Aorta (tissue), 5 donors: ENCODE measurements at regions not wholly inside any gene's neighbourhood (a gene's known extent, or its start where the extent isn't known, plus 50 kb on each side); places are given as distances from the start of the nearest gene placed in this dataset.
"Not testable (repeated sequence)": the region's sequence is repeated elsewhere in the genome, so short reads cannot be mapped to it uniquely, and the experiment has no call there.

Experiments used
- ATAC-seq: fragments of 200-7000 bp; cut with Tn5 transposase; one replicate; pipeline ENCODE4 v1.9.1; 2022; ENCODE audit warnings: moderate library complexity; ENCODE audit not compliant: low FRiP score
- DNase-seq, 2 donors: peaks; one replicate each; pipeline ENCODE4 v3.0.0-alpha.2; 2020
- H3K27ac ChIP-seq, 2 donors: one replicate each; pipeline ENCODE4 v1.5.1; 2013; ENCODE audit warnings: low read length in 2 of 2, mild to moderate bottlenecking in 2 of 2, moderate library complexity in 2 of 2, control low read depth in 1 of 2, inconsistent platforms in 1 of 2, low read depth in 1 of 2
- H3K27me3 ChIP-seq, 2 donors: one replicate each; pipeline ENCODE4 v1.6.1; 2013; ENCODE audit warnings: control low read depth in 1 of 2, low read length in 1 of 2, mild to moderate bottlenecking in 1 of 2, moderate library complexity in 1 of 2; ENCODE audit not compliant: insufficient read depth in 2 of 2, control insufficient read depth in 1 of 2
- H3K36me3 ChIP-seq, 2 donors: one replicate each; pipeline ENCODE4 v1.6.1; 2013; ENCODE audit warnings: control low read depth in 1 of 2, low read length in 1 of 2, mild to moderate bottlenecking in 1 of 2; ENCODE audit not compliant: insufficient read depth in 2 of 2, control insufficient read depth in 1 of 2
- H3K4me1 ChIP-seq, 2 donors: one replicate each; pipeline ENCODE4 v1.6.1; 2013; ENCODE audit warnings: low read length in 2 of 2, control low read depth in 1 of 2, mild to moderate bottlenecking in 1 of 2, moderate library complexity in 1 of 2; ENCODE audit not compliant: insufficient read depth in 2 of 2, control insufficient read depth in 1 of 2
- H3K4me3 ChIP-seq, 2 donors: one replicate each; pipeline ENCODE4 v1.5.1; 2013; ENCODE audit warnings: low read length in 2 of 2, control low read depth in 1 of 2, mild to moderate bottlenecking in 1 of 2
- H3K9me3 ChIP-seq: one replicate; pipeline ENCODE4 v1.6.1; 2013; ENCODE audit warnings: mild to moderate bottlenecking, low read length; ENCODE audit not compliant: control insufficient read depth
- WGBS, 2 donors: extraction: QIAGEN DNeasy Blood & Tissue Kit; methylation state at CpG; one replicate each; pipeline ENCODE4 v1.1.7; 2013; 5-methylcytosine and 5-hydroxymethylcytosine counted together
- intact Hi-C, 2 donors: fragments of 100-400 bp; cut with DNase I; formaldehyde crosslinking; loops; one replicate each; pipeline versions ENCODE4 v1.14.2 to v1.15.0; 2022
- donor health status: healthy with polysubstance abuse.
- donor health status: Bipolar disorder and iron deficiency.
- donor health status: DM: no; HTN: no; CAD: no.
- donor health status: DM: no; HTN: no; CAD: no.
- donor health status: DM: yes; HTN: yes; CAD: no.

DNA sequence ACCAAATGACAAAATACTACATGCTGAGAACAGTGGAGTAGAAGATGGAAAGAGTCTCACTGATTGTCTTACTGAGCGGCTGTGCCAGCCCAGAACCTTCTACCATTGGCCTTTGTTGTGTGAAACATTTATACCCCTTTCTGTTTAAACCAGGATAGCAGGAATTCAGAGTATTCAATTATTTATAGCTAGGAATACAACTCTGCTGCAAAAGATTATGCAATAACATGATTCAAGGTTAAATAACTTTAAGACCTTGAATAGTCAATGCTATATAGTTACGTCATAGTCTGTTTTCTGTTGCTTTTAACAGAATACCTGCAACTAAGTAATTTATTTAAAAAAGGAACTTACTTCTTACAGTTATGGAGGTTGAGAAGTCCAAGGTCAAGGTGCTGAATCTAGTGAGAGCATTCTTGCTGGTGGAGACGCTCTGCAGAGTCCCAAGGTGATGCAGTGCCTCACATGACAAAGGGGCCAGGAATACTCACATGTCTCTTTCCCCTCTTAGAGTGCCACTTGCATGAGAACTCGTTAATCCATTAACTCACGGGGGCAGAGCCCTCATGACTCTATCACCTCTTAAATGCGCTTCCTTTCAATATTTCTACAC lies 371.8 kb downstream of the MDFIC start:
- 82 to 87% methylated on average over 6 of the region's 6 CpGs for WGBS, 2 donors
- ATAC-seq = no peak

DNA sequence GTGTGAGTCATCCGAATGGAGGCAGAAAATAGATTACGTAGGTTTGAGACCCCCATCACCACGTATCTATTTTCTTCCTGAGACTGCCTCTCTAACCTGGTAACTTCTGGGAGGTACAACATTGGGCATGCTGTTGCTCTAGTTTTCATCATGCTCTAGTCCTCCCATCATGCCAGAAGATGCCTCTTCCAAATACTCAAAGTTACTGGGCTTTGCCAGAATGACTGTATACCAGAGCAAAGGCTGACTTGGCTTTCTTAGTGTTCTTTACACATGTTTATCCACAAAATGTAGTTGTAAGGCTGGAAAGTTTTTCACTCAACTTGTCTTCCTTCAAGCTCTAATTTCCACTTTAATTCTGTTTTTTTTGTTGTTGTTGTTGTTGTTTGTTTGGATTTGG lies 370.5 kb downstream of the MDFIC start:
- no peaks in the 10 kb centered on the region for H3K9me3 ChIP-seq
- ATAC-seq = no peak
- no peaks in the 10 kb centered on the region for H3K27me3 ChIP-seq
- DNase-seq = no peak
- 95 to 97% methylated on average over 3 of the region's 3 CpGs for WGBS, 2 donors
- H3K27ac ChIP-seq = no peak overlapping the region
- H3K4me1 ChIP-seq = no peaks in the 10 kb centered on the region
- no peak overlapping the region for H3K4me3 ChIP-seq
- no peaks in the 10 kb centered on the region for H3K36me3 ChIP-seq
- intact Hi-C loops = no loop called here

More for the DNA sequence above, 371.8 kb downstream of the MDFIC start:
- Histone ChIP-seq H3K4me3 (no peak overlapping the region), H3K9me3 (no peaks in the 10 kb centered on the region), H3K4me1 (no peaks in the 10 kb centered on the region), H3K27me3 (no peaks in the 10 kb centered on the region), H3K27ac (no peak overlapping the region), H3K36me3 (no peaks in the 10 kb centered on the region)
- intact Hi-C loops = no loop called here
- no peak for DNase-seq

DNA sequence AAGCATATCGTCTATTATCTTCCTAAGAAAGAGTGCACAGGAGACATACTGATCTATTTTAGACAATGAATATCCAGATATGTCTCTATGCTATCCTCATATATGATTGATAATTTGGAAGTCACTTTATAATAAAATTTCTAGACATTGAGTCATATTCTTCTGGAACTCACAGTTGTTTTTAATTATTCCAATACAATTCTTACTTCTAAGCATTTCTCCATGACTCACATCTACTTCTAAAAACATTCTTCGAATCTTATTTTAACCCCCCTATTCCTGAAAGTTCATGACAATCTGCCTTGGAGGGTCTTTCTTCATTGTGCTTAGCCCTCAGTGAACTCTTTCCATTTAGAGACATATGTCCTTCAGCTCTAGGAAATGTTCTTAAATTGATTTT lies 368.1 kb downstream of the MDFIC start:
- intact Hi-C loops = no loop called here
- 62 to 64% methylated on average over 2 of the region's 2 CpGs for WGBS, 2 donors
- ATAC-seq (no peak), DNase-seq (no peak)
- H3K9me3 ChIP-seq = no peaks in the 10 kb centered on the region
- H3K4me1 ChIP-seq = no peaks in the 10 kb centered on the region
- no peak overlapping the region for H3K4me3 ChIP-seq
- no peak overlapping the region for H3K27ac ChIP-seq
- H3K36me3 ChIP-seq = no peaks in the 10 kb centered on the region
- no peaks in the 10 kb centered on the region for H3K27me3 ChIP-seq

DNA sequence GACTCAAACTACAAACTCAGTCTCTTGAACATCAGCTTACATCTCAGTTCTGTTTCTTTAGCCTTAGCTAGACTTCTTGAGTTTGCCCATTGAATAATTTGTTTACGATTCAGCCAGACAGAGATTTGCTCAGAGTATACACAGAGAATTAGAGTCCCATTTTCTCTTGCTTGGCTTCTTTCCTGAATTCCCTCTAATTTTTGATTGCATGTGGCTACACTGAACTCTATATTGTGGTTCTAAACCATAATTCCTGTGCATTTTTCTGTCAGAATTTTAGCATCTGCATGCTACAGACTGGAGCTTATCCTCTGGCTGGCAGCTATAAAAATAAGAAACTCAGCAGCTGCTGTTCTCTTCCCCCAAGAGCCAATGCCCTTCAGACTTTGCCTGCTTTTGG lies 354.9 kb downstream of the MDFIC start:
- intact Hi-C loops = no loop called here
- no peak for ATAC-seq
- peaks cover 1% of the 10 kb centered on the region for H3K9me3 ChIP-seq
- H3K4me1 ChIP-seq = no peaks in the 10 kb centered on the region
- no peak overlapping the region for H3K4me3 ChIP-seq
- no peak for DNase-seq
- no peaks in the 10 kb centered on the region for H3K27me3 ChIP-seq
- no peaks in the 10 kb centered on the region for H3K36me3 ChIP-seq
- 97 to 98% methylated on average over 1 of the region's 1 CpG for WGBS, 2 donors
- H3K27ac ChIP-seq = no peak overlapping the region

DNA sequence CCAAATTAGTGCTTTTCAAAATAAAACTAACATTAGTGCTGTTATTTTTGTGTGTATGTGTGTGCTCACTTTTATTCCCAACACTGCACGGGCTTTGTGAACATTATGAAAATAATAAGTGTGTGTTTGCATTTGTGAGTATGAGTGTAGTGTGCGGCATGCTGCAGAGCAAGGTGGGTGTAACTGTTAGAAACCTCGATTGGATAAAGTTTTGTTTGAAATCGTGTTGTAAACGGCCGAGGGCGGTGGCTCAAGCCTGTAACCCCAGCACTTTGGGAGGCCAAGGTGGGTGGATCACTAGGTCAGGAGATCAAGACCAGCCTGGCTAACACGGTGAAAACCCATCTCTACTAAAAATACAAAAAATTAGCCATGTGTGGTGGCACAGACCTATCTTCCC lies 352.0 kb downstream of the MDFIC start:
- not testable (repeated sequence) for DNase-seq, H3K27me3 ChIP-seq
- WGBS, 2 donors = 84 to 89% methylated on average over 8 of the region's 8 CpGs

DNA sequence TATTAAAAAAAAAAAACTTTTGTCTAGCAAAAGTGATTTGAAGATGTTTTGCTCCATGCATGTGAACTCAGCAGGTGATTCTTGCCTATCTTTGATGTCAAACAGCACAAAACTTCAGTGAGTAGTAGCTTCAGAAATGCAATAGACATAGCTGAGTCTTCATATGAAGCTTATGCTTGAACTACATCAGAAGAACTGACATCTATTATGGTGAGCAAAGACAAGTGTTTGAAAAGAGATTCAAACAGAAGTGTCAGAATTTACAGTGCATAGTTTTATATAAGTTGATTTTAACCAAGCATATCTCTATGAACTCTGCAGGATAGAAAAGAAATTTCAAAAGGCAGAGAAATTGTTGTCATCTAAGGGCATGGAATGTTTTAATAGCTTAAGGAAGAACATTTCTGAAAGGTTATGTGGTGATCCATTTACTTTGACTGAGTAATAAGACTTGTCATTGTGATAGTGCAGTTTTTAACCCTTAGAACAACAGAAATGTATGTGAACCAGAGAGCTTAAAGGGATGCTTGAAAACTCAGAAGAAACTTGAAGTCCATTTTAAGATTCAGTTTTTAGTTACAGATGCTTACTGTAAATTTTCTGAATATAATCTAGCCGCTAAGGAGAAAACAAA lies 351.4 kb downstream of the MDFIC start:
- no peaks in the 10 kb centered on the region for H3K36me3 ChIP-seq
- no peak for DNase-seq
- H3K4me3 ChIP-seq = no peak overlapping the region
- 74 to 76% methylated on average over 1 of the region's 1 CpG for WGBS, 2 donors
- peaks cover 1% of the 10 kb centered on the region for H3K9me3 ChIP-seq
- H3K27ac ChIP-seq = no peak overlapping the region
- peaks cover 0 to 3% of the 10 kb centered on the region in 2 donors for H3K4me1 ChIP-seq
- no peak for ATAC-seq
- H3K27me3 ChIP-seq = no peaks in the 10 kb centered on the region
- intact Hi-C loops = no loop called here

More for the DNA sequence above, 352.0 kb downstream of the MDFIC start:
- H3K4me1 ChIP-seq, H3K4me3 ChIP-seq, intact Hi-C loops, H3K36me3 ChIP-seq, H3K27ac ChIP-seq, ATAC-seq, H3K9me3 ChIP-seq: not testable (repeated sequence)

DNA sequence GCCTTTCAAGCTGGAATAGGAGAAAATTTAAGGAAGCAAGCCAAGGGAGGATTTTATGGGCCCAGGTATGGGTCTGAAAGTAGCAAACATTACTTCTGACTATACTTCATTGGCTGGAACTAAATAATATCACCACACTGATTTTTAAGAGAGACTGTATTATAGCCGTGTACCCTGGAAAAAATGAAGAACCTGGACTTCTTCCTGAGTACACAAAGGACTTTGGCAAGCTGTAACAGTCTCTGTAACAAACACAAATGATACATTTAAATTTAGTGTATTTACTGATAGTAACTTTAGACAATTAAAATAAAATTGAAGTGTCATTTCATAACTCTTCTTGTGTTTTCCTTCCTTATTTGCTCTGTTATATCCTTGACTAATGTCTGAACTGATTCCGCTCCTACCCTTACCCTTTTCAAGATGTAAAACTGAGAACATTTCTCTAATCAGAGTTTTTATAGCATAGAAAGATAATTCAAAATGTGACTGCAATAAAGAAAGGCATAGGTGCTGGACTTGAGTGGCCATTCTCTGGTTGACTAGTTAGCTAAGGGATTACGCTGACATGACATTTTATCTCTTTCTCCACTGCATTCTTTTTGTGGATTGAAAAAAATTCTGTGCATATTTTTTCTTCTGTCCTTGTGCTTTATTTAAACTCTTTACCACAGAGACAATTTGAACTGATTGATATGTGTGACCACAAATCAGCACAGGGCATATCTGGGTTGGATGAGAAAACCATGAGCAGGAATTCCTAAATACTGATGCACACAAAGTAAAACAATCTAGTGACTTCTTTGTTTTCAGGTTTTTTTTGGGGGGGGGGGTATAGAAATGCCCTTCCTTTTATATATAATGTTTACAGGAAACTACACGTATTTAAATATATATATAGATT lies 349.7 kb downstream of the MDFIC start:
- no peaks in the 10 kb centered on the region for H3K36me3 ChIP-seq
- ATAC-seq = no peak
- H3K27ac ChIP-seq = no peak overlapping the region
- no peaks in the 10 kb centered on the region for H3K27me3 ChIP-seq
- no peak for DNase-seq
- 42 to 47% methylated on average over 4 of the region's 4 CpGs for WGBS, 2 donors
- intact Hi-C loops = no loop called here
- H3K4me1 ChIP-seq = peaks cover 0 to 3% of the 10 kb centered on the region in 2 donors
- no peak overlapping the region for H3K4me3 ChIP-seq
- no peaks in the 10 kb centered on the region for H3K9me3 ChIP-seq

DNA sequence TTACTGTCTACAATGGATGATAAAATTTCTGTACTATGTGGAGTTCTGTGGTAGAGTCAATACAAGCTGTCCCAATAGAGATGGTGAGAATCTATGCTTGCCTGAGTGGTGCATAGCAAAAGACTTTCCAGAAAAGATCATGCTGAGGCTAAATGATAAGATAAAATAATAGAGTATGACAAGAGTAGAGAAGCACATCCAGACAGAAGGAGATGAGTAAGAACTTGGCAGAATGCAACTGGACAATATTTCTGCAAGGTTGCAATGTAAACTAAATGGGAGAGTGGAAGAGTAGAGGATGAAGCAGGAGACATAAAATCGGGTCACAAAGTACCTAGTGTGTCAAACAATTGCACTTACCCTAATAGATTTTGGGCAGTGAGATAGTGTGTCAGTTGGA lies 347.6 kb downstream of the MDFIC start:
- Histone ChIP-seq H3K9me3 (no peaks in the 10 kb centered on the region), H3K27me3 (no peaks in the 10 kb centered on the region), H3K4me1 (peaks cover 0 to 3% of the 10 kb centered on the region in 2 donors), H3K4me3 (no peak overlapping the region), H3K36me3 (no peaks in the 10 kb centered on the region), H3K27ac (no peak overlapping the region)
- DNase-seq = no peak
- 44 to 84% methylated on average over 1 of the region's 1 CpG for WGBS, 2 donors
- no peak for ATAC-seq
- intact Hi-C loops = no loop called here
